Esophagus muscularis mucosa (tissue), 3 donors: ENCODE measurements at regions not wholly inside any gene's neighbourhood (a gene's known extent, or its start where the extent isn't known, plus 50 kb on each side); places are given as distances from the start of the nearest gene placed in this dataset.

Experiments used
- POLR2A ChIP-seq: fragments of 450-650 bp; IDR thresholded peaks from one replicate; pipeline ENCODE4 v1.6.1; 2017; ENCODE audit warnings: antibody characterized with exemption, moderate library complexity, mild to moderate bottlenecking, low read depth
- TF ChIP-seq, protein P1 (sequence below), 3 experiments: fragments of 200-600 bp in 2 of 3; fragments of 450-650 bp in 1 of 3; sonication (generic) in 2 of 3; IDR thresholded peaks; one replicate each; pipeline ENCODE4 v1.5.1; 2017 to 2019; ENCODE audit warnings: antibody characterized with exemption in 3 of 3, mild to moderate bottlenecking in 2 of 3, moderate library complexity in 1 of 3

- TF ChIP-seq, protein P1, sequence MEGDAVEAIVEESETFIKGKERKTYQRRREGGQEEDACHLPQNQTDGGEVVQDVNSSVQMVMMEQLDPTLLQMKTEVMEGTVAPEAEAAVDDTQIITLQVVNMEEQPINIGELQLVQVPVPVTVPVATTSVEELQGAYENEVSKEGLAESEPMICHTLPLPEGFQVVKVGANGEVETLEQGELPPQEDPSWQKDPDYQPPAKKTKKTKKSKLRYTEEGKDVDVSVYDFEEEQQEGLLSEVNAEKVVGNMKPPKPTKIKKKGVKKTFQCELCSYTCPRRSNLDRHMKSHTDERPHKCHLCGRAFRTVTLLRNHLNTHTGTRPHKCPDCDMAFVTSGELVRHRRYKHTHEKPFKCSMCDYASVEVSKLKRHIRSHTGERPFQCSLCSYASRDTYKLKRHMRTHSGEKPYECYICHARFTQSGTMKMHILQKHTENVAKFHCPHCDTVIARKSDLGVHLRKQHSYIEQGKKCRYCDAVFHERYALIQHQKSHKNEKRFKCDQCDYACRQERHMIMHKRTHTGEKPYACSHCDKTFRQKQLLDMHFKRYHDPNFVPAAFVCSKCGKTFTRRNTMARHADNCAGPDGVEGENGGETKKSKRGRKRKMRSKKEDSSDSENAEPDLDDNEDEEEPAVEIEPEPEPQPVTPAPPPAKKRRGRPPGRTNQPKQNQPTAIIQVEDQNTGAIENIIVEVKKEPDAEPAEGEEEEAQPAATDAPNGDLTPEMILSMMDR (IDR thresholded peaks at IDR 0.05) = no peak
- no peak for TF ChIP-seq POLR2A
These were observed 57.7 kb upstream of the GPCPD1 start for GRCh38 chr20:5668529-5668868.
